Gastroesophageal sphincter (tissue), 3 donors: ENCODE measurements at regions not wholly inside any gene's neighbourhood (a gene's known extent, or its start where the extent isn't known, plus 50 kb on each side); places are given as distances from the start of the nearest gene placed in this dataset.

Source experiments
- EP300 ChIP-seq: sonication (generic); formaldehyde crosslinking; IDR thresholded peaks from one replicate; pipeline ENCODE4 v1.6.1; 2017; ENCODE audit warnings: antibody characterized with exemption, mild to moderate bottlenecking
- POLR2A ChIP-seq, 2 donors: fragments of 450-650 bp; IDR thresholded peaks; one replicate each; pipeline ENCODE4 v1.6.1; 2017; ENCODE audit warnings: antibody characterized with exemption in 2 of 2, mild to moderate bottlenecking in 2 of 2, moderate library complexity in 1 of 2
- POLR2AphosphoS5 ChIP-seq: sonication (generic); formaldehyde crosslinking; IDR thresholded peaks from one replicate; pipeline ENCODE4 v1.6.1; 2017; ENCODE audit warnings: antibody characterized with exemption
- TF ChIP-seq, protein P1 (sequence below), 4 experiments: fragments of 200-600 bp in 2 of 4; fragments of 450-650 bp in 2 of 4; sonication (generic) in 1 of 4; IDR thresholded peaks; one replicate each; pipeline ENCODE4 v1.5.1; 2017 to 2019; ENCODE audit warnings: antibody characterized with exemption in 4 of 4, mild to moderate bottlenecking in 2 of 4, moderate library complexity in 2 of 4

- TF ChIP-seq, protein P1, sequence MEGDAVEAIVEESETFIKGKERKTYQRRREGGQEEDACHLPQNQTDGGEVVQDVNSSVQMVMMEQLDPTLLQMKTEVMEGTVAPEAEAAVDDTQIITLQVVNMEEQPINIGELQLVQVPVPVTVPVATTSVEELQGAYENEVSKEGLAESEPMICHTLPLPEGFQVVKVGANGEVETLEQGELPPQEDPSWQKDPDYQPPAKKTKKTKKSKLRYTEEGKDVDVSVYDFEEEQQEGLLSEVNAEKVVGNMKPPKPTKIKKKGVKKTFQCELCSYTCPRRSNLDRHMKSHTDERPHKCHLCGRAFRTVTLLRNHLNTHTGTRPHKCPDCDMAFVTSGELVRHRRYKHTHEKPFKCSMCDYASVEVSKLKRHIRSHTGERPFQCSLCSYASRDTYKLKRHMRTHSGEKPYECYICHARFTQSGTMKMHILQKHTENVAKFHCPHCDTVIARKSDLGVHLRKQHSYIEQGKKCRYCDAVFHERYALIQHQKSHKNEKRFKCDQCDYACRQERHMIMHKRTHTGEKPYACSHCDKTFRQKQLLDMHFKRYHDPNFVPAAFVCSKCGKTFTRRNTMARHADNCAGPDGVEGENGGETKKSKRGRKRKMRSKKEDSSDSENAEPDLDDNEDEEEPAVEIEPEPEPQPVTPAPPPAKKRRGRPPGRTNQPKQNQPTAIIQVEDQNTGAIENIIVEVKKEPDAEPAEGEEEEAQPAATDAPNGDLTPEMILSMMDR (IDR thresholded peaks at IDR 0.05) = no peak
- TF ChIP-seq POLR2A (IDR thresholded peaks at IDR 0.05) (no peak), POLR2AphosphoS5 (no peak), EP300 (no peak)
Measured at GRCh38 chr12:47296828-47297227, 217.1 kb upstream of the AMIGO2 start.
